ENCODE measurements at regions not wholly inside any gene's neighbourhood (a gene's known extent, or its start where the extent isn't known, plus 50 kb on each side); places are given as distances from the start of the nearest gene placed in this dataset.

- no peak for ATAC-seq
Measured at GRCh38 chr2:226073496-226074160, 674.1 kb downstream of the NYAP2 start.

- no peak for ATAC-seq
Measured at GRCh38 chr2:226066873-226067272, 667.4 kb downstream of the NYAP2 start.

- no peak for ATAC-seq
Measured at GRCh38 chr2:226066391-226066790, 666.9 kb downstream of the NYAP2 start.

- no peak for ATAC-seq
Measured at GRCh38 chr2:226064932-226065570, 665.5 kb downstream of the NYAP2 start.

GRCh38 chr2:226063704-226064440 is 664.4 kb downstream of the NYAP2 start:
- ATAC-seq, result no peak

GRCh38 chr2:226059961-226060627 is 660.6 kb downstream of the NYAP2 start:
- ATAC-seq, result no peak

- ATAC-seq, result no peak
Measured at GRCh38 chr2:226057914-226058313, 658.4 kb downstream of the NYAP2 start.

GRCh38 chr2:226057365-226057764 is 657.9 kb downstream of the NYAP2 start:
- no peak for ATAC-seq

- no peak for ATAC-seq
Measured at GRCh38 chr2:226052772-226053416, 653.4 kb downstream of the NYAP2 start.

GRCh38 chr2:226050822-226051221 is 651.3 kb downstream of the NYAP2 start:
- ATAC-seq, result no peak

- ATAC-seq, result no peak
Measured at GRCh38 chr2:226048611-226049010, 649.1 kb downstream of the NYAP2 start.

- no peak for ATAC-seq
Measured at GRCh38 chr2:226045080-226045479, 645.6 kb downstream of the NYAP2 start.

- ATAC-seq, result no peak
Measured at GRCh38 chr2:226040344-226040900, 640.9 kb downstream of the NYAP2 start.

GRCh38 chr2:226037526-226037925 is 638.0 kb downstream of the NYAP2 start:
- no peak for ATAC-seq

GRCh38 chr2:226031647-226032501 is 632.4 kb downstream of the NYAP2 start:
- ATAC-seq, result peak; percentile 49 to 60

- ATAC-seq, result peak; percentile 7 to 48
Measured at GRCh38 chr2:226030788-226031646, 631.5 kb downstream of the NYAP2 start.

- ATAC-seq, result no peak
Measured at GRCh38 chr2:226030369-226030768, 630.9 kb downstream of the NYAP2 start.

- ATAC-seq, result no peak
Measured at GRCh38 chr2:226023946-226024345, 624.4 kb downstream of the NYAP2 start.

- no peak for ATAC-seq
Measured at GRCh38 chr2:226023383-226023782, 623.9 kb downstream of the NYAP2 start.

GRCh38 chr2:226020956-226021355 is 621.4 kb downstream of the NYAP2 start:
- no peak for ATAC-seq
